GM03348 (cell line): ENCODE measurements at regions not wholly inside any gene's neighbourhood (a gene's known extent, or its start where the extent isn't known, plus 50 kb on each side); places are given as distances from the start of the nearest gene placed in this dataset.

Source experiments
- DNase-seq: peaks from one replicate; pipeline ENCODE4 v3.0.0; 2012; ENCODE audit warnings: low spot score

DNA sequence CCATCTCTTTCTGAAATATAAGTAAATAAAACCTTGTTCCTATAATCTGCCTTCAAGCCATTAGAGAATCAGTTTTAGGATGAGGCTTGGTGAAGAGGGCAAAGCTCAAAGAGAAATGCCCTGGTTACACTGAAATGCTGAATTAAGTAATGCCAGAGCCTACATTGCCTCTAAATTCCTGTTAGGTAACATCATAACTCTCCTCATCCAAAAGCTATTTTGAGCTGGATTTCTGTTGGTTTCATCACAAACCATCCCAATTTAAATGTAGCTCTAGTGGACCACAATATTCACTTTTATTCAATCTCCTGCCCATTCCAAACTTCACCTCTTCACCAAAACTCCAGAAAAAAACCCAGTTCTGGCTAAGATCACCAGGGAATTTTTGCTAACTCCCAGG lies 1319.7 kb upstream of the TENM3 start:
- DNase-seq, result peak; percentile 78

- peak; percentile 9 for DNase-seq
These were observed 1317.4 kb upstream of the TENM3 start for GRCh38 chr4:180925805-180926204.

- no peak for DNase-seq
These were observed 1316.9 kb upstream of the TENM3 start for GRCh38 chr4:180926277-180926676.

DNA sequence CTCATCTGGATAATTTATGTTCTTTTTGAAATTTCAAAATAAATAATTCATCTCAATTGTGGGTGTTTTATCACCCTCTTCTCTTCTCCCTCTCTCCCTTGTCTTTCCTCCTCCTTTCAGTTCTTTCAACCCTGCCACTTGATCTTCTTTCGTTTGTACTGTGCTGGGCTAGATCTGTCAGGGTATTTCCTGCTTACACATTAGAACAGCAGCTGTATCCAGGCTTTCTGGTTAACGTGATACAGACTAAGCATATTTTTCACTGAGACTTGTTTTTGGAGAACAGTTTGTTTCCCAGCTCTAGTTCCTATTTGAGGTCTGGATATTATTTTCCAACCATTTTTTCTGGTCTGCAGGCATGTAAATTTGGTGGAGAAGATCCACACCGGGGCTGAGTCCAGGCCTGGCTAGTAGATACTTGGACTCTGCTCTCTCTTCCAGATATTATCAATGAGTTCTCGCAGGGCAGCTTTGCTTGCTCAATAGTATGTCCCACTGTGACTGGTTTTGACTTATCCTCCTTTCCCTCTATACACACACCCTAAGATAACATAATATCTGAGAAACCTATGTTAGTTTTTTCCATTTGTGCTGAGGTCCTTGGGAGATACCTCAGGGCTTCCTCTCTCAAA lies 1310.7 kb upstream of the TENM3 start:
- DNase-seq, result peak; percentile 26

- DNase-seq, result no peak
These were observed 1306.1 kb upstream of the TENM3 start for GRCh38 chr4:180937083-180937482.

DNA sequence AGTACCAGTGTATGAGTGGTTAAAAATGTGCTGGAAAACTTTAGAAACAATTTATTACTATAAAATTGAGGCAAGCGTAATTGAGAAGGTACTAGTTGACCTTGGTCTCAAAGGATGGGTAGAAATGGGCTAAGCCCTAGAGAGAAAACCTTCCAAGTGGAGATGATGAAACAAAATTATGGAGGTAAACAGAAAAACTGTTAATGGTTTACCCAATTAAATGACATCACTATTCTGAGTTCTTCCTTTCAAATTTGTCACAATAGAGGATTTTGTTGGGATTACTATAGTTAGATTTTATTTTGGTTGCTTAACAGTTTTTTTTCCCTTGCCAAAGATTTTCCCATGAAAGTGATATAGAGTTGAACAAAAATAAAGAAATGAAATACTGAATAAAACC lies 1302.5 kb upstream of the TENM3 start:
- DNase-seq, result no peak

- no peak for DNase-seq
These were observed 1300.8 kb upstream of the TENM3 start for GRCh38 chr4:180942367-180942916.

DNA sequence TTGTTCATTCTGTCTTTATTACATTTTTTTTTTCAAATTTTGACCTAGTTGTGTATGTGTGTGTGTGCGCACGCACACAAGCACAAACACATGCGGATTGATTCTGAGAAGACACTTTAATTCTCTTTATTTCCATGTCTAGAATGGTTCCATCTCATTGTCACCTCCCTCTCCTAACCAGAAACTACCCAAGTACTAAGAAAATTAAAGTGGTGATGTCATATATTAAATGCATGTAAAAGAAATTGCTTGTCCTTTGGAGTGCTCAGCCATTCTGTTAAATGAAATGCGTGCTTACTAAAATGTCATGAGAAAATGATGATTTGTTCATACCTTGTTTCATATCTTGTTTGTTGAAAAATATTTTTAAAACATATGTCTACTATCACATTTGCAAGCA lies 1297.0 kb upstream of the TENM3 start:
- DNase-seq, result no peak

DNA sequence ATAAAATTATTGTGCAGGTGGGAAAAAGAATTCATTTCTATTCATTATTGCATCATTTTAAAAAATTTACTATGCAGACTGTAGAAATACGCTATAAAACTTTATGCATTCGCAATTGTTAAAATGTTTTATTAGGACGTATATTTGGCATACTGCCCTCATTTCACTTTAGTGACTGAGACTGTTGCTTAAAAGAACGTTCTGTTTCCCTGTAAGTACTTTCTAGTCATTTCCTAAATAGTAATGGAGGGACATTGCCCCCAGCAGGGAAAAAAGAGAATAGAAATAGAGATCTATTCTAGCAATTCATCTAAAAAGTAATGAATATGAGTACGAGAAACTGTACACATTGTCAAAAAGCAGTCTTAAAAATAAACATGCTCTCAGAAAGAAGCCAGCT lies 1295.8 kb upstream of the TENM3 start:
- peak; percentile 51 for DNase-seq

- DNase-seq, result no peak
These were observed 1293.6 kb upstream of the TENM3 start for GRCh38 chr4:180949424-180950213.

GRCh38 chr4:180950377-180950776 lies 1292.8 kb upstream of the TENM3 start:
- DNase-seq, result no peak

- DNase-seq, result no peak
These were observed 1291.9 kb upstream of the TENM3 start for GRCh38 chr4:180951312-180951711.

DNA sequence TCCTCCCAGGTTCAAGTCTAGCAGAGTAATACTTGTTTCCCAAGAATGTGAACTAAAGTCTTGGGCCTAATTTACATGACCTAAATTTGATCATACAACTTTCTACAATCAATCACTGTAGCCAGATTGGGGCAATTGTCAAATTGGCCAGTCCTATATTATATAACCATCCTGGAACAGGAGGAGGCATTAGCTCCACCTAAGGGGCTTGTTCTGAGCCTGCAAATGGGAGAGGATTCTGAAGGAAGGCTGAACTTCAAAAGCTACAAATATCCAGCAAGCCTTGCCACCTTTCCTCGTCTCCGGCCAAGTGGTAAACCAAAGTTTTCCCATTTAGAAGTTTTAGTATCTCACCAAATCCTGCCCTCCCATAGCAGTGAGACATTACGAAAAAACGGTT lies 1289.6 kb upstream of the TENM3 start:
- DNase-seq, result no peak

- no peak for DNase-seq
These were observed 1282.3 kb upstream of the TENM3 start for GRCh38 chr4:180960743-180961401.

GRCh38 chr4:180962268-180962667 lies 1280.9 kb upstream of the TENM3 start:
- no peak for DNase-seq

GRCh38 chr4:180966312-180966711 lies 1276.9 kb upstream of the TENM3 start:
- no peak for DNase-seq

DNA sequence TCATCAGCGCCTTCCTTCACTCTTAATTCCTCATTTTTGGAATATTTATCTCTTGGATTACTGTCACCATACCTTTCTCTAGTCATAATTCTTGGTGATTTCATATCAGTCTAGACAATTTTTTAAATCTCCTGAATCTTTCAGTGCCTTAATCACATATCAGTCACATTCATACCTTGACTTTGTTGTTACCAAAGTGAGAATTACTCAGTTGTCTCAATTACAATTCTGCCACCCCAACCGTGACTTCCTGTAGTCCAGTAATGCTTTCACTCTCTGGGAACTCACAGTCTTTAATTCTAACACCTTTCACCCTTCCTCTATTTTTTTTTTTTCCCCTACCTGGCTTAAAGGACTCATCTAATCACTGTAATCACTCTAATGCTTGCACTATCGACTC lies 1275.3 kb upstream of the TENM3 start:
- no peak for DNase-seq

DNA sequence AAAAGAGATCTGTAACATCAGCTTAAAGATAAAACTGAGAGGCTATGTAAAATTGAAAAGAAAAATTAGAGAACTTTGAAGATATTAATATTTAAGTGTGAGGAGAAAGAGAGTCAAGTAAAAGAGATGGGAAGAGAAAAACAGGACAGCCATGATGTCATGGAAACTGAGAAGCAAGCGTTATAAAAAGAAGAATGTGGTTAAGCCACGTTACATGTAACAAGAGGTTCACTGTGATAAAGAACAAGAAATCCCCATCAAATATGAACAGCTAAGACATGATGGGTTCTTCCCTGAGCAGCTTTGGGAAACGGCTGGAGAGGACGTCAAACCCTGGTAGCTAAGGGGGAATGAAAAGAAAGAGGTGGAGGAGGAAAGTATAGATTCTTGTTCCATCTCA lies 1269.3 kb upstream of the TENM3 start:
- no peak for DNase-seq

- DNase-seq, result no peak
These were observed 1252.3 kb upstream of the TENM3 start for GRCh38 chr4:180990931-180991330.

- DNase-seq, result no peak
These were observed 1249.9 kb upstream of the TENM3 start for GRCh38 chr4:180993244-180993836.

GRCh38 chr4:180994722-180995121 lies 1248.5 kb upstream of the TENM3 start:
- no peak for DNase-seq

GRCh38 chr4:180999217-180999616 lies 1244.0 kb upstream of the TENM3 start:
- DNase-seq, result no peak

GRCh38 chr4:181004056-181004455 lies 1239.1 kb upstream of the TENM3 start:
- peak; percentile 14 for DNase-seq
